ENCODE measurements at regions not wholly inside any gene's neighbourhood (a gene's known extent, or its start where the extent isn't known, plus 50 kb on each side); places are given as distances from the start of the nearest gene placed in this dataset.

DNA sequence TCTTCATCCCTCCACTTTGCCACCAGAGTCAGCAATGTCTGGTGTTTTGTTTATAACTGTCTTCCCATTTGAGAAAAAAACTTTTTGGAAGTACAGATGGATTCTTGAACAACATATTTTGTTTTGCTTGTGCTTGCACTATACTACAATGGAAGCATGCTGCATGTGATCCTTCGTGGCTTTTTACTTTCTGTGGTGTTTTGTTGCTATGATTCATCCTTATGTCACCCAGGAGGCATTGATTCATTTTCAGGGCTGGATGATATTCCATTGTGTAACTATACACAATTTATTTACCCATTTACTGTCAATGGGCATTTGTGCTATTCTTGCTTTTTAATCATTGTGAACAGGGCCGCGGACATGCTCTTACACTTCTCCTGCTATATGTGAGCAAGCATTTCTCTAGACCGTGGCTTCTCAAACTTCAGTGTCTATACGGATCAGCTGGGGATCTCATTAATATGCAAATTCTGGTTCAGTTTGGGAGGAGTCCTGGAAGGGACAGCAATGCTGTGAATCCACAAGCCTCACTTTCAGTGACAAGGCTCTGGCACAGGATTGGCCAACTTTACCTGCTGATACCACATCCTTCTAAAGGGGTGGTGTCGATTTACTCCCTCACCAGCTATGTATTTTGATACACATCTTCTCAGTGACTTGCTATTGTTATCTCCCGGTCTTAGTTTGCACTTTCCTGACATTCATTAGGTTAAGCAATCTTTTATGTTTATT is 65.9 kb downstream of the POLR2M start:
- Histone ChIP-seq H3K9ac (ENCODE audit: low read length) (no peak overlapping the region), H3K27me3 (ENCODE audit: low read length) (no peaks in the 10 kb centered on the region), H3K36me3 (ENCODE audit: low read length) (no peaks in the 10 kb centered on the region), H3K9me2 (replicated peaks; ENCODE audit: insufficient read depth, low read length) (no peaks in the 10 kb centered on the region), H3K79me2 (ENCODE audit: insufficient read depth, low read length) (no peaks in the 10 kb centered on the region), H3K9me3 (ENCODE audit: insufficient read depth, low read length) (no peaks in the 10 kb centered on the region), H4K20me1 (ENCODE audit: low read depth, low read length) (no peaks in the 10 kb centered on the region), H3K4me2 (ENCODE audit: low read depth, low read length, poor library complexity, severe bottlenecking) (no peak overlapping the region), H3F3A (ENCODE audit: insufficient read depth) (no peaks in the 10 kb centered on the region), H2AFZ (ENCODE audit: low read depth, low read length, severe bottlenecking) (no peak overlapping the region), H3K4me3 (ENCODE audit: insufficient read depth, low read length, poor library complexity, severe bottlenecking) (no peak overlapping the region), H3K27ac (ENCODE audit: low read depth, low read length) (no peak overlapping the region)
- TF ChIP-seq EZH2phosphoT487 (conservative IDR thresholded peaks at IDR 0.05; ENCODE audit: low read length) = no peak
- TF ChIP-seq, protein P1, sequence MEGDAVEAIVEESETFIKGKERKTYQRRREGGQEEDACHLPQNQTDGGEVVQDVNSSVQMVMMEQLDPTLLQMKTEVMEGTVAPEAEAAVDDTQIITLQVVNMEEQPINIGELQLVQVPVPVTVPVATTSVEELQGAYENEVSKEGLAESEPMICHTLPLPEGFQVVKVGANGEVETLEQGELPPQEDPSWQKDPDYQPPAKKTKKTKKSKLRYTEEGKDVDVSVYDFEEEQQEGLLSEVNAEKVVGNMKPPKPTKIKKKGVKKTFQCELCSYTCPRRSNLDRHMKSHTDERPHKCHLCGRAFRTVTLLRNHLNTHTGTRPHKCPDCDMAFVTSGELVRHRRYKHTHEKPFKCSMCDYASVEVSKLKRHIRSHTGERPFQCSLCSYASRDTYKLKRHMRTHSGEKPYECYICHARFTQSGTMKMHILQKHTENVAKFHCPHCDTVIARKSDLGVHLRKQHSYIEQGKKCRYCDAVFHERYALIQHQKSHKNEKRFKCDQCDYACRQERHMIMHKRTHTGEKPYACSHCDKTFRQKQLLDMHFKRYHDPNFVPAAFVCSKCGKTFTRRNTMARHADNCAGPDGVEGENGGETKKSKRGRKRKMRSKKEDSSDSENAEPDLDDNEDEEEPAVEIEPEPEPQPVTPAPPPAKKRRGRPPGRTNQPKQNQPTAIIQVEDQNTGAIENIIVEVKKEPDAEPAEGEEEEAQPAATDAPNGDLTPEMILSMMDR (IDR thresholded peaks at IDR 0.05; ENCODE audit: insufficient read depth, low read length, poor library complexity, severe bottlenecking) = no peak

DNA sequence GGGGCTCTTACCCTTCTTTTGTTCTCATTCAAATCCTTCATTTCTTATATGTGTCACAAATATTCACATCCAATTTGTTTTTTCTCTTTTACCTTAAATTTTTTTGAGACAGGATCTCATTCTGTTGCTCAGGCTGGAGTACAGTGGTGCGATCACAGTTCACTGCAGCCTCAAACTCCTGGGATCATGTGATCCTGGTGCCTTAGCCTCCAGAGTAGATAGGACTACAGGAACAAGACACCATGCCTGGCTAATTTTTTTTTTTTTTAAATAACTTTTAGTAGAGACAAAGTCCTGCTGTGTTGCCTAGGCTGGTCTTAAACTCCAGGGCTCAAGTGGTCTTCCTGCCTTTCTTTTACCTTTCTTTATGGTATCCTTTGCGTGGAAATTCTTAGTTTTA is 66.5 kb downstream of the POLR2M start:
- Histone ChIP-seq H3F3A (ENCODE audit: insufficient read depth) (no peaks in the 10 kb centered on the region), H2AFZ (ENCODE audit: low read depth, low read length, severe bottlenecking) (no peak overlapping the region), H4K20me1 (ENCODE audit: low read depth, low read length) (no peaks in the 10 kb centered on the region), H3K4me2 (ENCODE audit: low read depth, low read length, poor library complexity, severe bottlenecking) (no peak overlapping the region), H3K79me2 (ENCODE audit: insufficient read depth, low read length) (no peaks in the 10 kb centered on the region), H3K4me3 (ENCODE audit: insufficient read depth, low read length, poor library complexity, severe bottlenecking) (no peak overlapping the region), H3K9me3 (ENCODE audit: insufficient read depth, low read length) (no peaks in the 10 kb centered on the region), H3K27me3 (ENCODE audit: low read length) (no peaks in the 10 kb centered on the region), H3K9me2 (replicated peaks; ENCODE audit: insufficient read depth, low read length) (no peaks in the 10 kb centered on the region), H3K36me3 (ENCODE audit: low read length) (no peaks in the 10 kb centered on the region), H3K9ac (ENCODE audit: low read length) (no peak overlapping the region), H3K27ac (ENCODE audit: low read depth, low read length) (no peak overlapping the region)
- no peak for TF ChIP-seq EZH2phosphoT487 (conservative IDR thresholded peaks at IDR 0.05; ENCODE audit: low read length)
- TF ChIP-seq, protein P1 (IDR thresholded peaks at IDR 0.05; ENCODE audit: insufficient read depth, low read length, poor library complexity, severe bottlenecking) = no peak

DNA sequence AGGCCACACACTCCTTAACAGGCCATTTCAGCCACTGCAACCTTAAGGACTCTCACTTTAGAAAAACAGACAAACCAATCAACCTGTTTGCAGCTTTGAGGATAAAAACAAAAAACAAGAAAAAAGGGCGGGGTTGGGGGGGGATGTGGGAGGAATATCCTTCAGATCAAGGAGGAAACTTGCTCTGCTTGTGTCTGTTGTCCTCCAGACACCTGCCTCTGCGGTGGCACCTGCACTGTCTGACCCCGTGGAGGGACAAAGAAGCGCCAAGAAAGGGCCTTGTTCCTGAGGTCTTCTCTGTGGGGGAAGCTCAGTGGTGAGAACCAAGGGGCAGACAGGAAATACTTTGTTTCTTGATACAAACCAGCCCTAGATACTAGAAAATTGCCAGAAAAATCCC is 70.5 kb downstream of the POLR2M start:
- Histone ChIP-seq H4K20me1 (ENCODE audit: low read depth, low read length) (no peaks in the 10 kb centered on the region), H2AFZ (ENCODE audit: low read depth, low read length, severe bottlenecking) (no peak overlapping the region), H3K9me3 (ENCODE audit: insufficient read depth, low read length) (no peaks in the 10 kb centered on the region), H3F3A (ENCODE audit: insufficient read depth) (no peaks in the 10 kb centered on the region), H3K36me3 (ENCODE audit: low read length) (no peaks in the 10 kb centered on the region), H3K9me2 (replicated peaks; ENCODE audit: insufficient read depth, low read length) (no peaks in the 10 kb centered on the region), H3K9ac (ENCODE audit: low read length) (no peak overlapping the region), H3K4me3 (ENCODE audit: insufficient read depth, low read length, poor library complexity, severe bottlenecking) (no peak overlapping the region), H3K4me2 (ENCODE audit: low read depth, low read length, poor library complexity, severe bottlenecking) (no peak overlapping the region), H3K79me2 (ENCODE audit: insufficient read depth, low read length) (no peaks in the 10 kb centered on the region), H3K27ac (ENCODE audit: low read depth, low read length) (no peak overlapping the region), H3K27me3 (ENCODE audit: low read length) (no peaks in the 10 kb centered on the region)
- TF ChIP-seq, protein P1 (IDR thresholded peaks at IDR 0.05; ENCODE audit: insufficient read depth, low read length, poor library complexity, severe bottlenecking) = no peak
- TF ChIP-seq EZH2phosphoT487 (conservative IDR thresholded peaks at IDR 0.05; ENCODE audit: low read length) = no peak
